DMS153 treated with DMSO at 0.1 percent for 48 hours (cell line): ENCODE measurements at regions not wholly inside any gene's neighbourhood (a gene's known extent, or its start where the extent isn't known, plus 50 kb on each side); places are given as distances from the start of the nearest gene placed in this dataset.
"Not testable (repeated sequence)": the region's sequence is repeated elsewhere in the genome, so short reads cannot be mapped to it uniquely, and the experiment has no call there.

Experiments used
- DNase-seq: peaks from one replicate; lab custom pipeline; 2025; ENCODE audit not compliant: unreplicated experiment; lab: John Stamatoyannopoulos, UW

DNA sequence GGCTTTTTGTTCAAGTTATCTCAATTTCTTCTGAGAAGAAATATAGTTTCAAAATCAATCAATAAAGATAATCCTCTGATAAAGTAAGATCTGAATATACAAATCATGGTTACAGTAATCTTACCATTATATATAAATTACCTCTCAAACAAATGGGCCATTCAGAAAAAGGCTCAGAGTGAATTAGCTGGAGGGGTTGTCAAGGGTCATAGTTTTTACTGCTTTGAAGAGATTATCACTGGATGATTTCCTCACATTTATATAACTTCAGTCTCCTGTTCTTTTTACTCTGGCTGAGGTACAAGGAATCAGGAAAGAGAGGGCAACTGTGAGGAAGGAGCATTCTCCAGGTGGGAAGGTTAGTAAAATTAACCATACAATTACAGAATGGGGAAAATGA is 148.6 kb upstream of the ELL2 start:
- DNase-seq: no peak

DNA sequence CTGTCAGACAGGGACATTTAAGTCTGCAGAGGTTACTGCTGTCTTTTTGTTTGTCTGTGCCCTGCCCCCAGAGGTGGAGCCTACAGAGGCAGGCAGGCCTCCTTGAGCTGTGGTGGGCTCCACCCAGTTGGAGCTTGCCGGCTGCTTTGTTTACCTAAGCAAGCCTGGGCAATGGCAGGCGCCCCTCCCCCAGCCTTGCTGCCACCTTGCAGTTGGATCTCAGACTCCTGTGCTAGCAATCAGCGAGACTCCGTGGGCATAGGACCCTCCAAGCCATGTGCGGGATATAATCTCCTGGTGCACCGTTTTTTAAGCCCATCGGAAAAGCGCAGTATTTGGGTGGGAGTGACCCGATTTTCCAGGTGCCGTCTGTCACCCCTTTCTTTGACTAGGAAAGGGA is 147.0 kb upstream of the ELL2 start:
- not testable (repeated sequence) for DNase-seq

DNA sequence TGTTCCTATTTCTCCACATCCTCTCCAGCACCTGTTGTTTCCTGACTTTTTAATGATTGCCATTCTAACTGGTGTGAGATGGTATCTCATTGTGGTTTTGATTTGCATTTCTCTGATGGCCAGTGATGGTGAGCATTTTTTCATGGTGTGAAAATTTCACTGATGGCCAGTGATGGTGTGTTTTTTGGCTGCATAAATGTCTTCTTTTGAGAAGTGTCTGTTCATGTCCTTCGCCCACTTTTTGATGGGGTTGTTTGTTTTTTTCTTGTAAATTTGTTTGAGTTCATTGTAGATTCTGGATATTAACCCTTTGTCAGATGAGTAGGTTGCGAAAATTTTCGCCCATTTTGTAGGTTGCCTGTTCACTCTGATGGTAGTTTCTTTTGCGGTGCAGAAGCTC is 142.2 kb upstream of the ELL2 start:
- DNase-seq: not testable (repeated sequence)

GRCh38 chr5:96101358-96102089 is 139.9 kb upstream of the ELL2 start:
- no peak for DNase-seq

DNA sequence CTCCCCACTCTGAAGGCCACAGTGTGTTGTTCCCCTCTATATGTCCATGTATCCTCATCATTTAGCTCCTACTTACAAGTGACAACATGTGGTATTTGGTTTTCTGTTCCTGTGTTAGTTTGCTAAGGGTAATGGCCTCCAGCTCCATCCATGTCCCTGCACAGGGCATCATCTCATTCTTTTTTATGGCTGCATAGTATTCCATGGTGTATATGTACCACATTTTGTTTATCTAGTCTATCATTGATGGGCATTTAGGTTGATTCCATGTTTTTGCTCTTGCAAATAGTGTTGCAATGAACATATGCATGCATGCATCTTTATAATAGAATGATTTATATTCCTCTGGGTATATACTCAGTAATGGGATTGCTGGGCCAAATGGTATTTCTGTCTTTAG is 135.8 kb upstream of the ELL2 start:
- DNase-seq: not testable (repeated sequence)

DNA sequence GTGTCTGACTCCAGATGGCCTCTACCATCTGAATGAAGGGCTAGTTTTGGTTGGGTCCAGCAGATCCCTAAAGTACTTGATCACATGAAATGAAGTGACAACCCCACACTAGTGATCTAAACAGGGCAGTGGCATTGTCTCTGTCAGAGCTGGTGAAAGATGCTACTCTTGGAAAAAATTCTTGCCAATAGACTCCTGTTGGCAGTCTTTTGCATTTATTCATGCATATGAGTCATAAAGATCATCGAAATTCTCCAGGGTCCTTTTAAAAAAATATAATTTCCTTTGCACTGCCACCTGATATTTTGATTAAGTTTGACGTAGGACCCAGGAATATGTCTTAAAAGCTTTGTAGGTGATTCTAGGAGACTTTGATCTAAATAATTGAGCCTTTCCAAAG is 135.1 kb upstream of the ELL2 start:
- DNase-seq: no peak

GRCh38 chr5:96094904-96095303 is 133.3 kb upstream of the ELL2 start:
- DNase-seq: no peak

GRCh38 chr5:96093890-96094381 is 132.3 kb upstream of the ELL2 start:
- DNase-seq: no peak

- no peak for DNase-seq
Measured at GRCh38 chr5:96093340-96093739, 131.7 kb upstream of the ELL2 start.

- DNase-seq: no peak
Measured at GRCh38 chr5:96091874-96092273, 130.2 kb upstream of the ELL2 start.

DNA sequence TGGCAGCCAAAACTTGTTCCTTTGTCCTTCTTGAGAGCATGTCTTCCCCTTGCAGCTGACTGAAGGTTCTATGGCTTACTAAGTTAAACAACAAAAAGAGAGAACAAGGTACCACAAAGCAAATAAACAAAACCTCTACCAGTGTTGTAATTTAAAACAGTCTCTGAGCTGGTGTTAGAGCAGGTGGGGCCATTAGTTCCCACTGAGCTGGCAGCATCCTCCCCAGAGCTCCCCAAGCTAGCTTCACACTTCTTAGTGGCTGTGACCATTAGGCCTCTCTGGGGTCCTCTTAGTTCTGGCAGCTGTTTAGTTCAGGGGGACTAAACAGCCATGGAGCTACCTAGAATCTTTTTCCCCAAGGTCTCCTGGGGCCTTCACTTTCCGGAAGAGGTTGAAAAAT is 128.6 kb upstream of the ELL2 start:
- DNase-seq: no peak

DNA sequence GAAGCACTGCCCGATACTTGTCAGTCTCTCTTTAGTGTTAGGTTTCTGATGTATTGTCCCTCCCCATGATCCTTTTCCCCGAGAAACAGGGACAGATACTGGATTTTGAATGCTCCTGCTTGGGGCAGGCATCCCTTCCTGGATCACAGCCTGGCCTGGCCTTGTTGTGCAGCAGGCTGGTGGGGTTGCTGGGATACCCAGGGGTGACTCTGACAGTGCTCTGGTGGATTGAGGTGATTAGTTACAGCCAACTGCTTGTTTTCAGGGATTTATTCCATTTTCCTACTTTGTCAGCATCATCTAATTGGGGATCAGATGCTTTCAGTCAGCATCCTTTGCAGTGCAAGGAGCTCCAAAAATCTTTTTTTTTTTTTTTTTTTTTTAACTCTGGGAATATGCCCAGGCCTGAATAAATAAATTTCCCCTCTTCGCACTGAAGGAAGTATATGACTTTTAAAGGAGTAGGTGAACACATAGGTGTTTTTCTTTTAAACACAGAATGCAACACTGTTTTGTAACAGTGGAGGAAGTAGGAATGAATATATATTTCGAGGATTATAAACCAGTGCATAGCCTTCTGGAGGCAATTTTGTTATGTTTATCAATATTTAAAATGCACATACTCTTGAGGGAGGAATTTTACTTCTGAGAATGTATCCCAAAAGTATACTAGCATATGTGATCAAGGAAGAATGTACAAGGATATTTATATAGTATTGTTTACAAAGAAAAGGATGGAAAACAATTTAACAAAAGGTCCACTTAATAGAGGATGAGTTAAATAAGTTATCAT is 127.3 kb upstream of the ELL2 start:
- DNase-seq: no peak

DNA sequence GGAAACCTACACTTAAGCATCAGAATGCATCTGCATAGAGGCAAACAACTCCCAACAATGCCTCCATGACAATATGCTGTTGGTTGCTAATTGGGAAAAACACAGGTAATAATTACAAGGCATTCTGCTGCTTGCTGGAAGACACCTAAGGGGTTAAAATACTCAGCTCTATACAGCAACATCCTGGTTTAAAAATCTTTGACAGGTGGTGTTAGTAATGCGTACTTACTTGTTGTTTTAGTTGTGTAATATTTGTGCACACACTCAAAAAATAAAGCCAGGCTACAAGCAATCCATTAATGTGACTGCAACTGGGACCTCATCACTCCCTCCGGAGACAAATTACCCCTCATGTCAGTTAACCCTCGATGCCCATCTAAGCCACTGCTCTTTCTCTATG is 126.3 kb upstream of the ELL2 start:
- DNase-seq: no peak

DNA sequence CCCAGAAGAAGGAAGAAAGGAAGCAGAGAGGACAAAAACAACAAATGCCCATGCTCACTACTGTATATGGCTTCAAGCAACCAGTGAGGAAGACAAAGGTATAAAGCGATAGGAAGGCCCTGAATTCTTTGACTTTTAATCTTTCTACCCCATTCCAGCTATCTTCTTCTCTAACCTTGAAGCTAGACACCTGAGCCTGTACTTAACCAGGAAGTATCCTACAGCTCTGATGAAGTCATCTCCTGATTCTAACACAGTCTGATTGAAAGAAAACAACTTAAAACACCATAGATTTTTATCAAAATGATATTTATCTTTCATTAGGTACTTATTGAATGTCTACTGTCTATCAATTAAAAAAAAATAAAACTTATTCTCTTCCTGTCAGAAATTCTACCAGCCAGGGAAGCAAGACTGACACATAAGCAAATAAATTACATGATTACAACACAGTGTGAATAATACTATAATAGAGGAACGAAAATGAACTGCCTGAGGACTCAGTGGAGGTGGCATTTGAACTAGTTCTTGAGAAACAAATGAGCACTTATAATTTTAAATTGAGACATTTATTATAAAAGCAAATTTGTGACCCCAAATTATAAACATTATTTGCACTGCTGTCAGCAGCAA is 123.3 kb upstream of the ELL2 start:
- DNase-seq: no peak

DNA sequence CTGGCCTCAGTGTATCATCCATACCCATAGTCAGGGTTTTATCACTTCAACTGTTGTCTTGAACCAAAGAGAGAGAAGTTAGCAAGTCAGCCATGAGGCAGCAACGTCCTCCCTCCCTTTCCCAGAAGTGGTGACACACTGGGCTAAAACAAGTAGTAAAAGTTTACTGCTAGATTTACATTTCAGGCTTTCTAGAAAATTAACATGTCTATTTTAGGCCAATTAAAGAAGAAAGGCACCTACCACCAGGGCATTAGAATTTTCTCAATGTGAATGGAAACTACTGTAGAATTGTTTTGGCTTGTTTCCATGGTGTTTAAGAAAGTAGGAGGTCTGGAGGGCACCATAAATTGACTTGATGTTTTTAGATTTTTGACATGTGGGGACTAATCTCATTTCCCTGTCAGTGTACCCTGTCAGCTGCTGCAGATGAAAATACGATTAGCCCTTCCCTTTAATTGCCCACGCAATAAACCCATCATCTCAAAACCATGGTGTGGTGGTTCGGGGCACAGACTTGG is 121.8 kb upstream of the ELL2 start:
- DNase-seq: no peak

DNA sequence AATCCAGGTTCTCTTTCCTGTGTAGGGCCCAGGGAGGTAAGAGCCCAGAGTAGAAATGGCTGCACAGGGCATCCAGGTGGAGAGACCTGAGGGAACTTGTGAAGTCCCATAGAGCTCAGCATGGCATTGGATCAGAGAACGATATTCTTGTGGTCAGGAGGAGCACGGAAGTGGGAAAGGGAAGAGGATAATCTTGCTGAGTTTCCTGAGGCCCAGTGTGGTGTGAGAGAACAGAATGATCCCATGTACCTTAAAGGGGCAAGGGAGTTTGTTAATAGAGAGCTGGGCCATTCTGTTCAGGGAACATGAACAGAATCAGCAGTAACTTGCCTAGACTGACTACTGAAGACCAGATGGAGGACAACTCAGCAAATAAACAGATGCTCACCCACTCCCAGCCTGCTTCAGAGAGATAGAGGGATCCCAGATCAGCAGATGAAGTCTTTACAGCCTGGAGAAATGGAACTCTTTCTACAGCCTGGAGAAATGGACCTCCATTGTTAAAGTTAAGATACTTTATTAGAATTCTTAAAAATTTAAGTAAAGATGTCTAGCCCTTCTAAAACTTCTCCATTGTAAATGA is 119.7 kb upstream of the ELL2 start:
- no peak for DNase-seq

DNA sequence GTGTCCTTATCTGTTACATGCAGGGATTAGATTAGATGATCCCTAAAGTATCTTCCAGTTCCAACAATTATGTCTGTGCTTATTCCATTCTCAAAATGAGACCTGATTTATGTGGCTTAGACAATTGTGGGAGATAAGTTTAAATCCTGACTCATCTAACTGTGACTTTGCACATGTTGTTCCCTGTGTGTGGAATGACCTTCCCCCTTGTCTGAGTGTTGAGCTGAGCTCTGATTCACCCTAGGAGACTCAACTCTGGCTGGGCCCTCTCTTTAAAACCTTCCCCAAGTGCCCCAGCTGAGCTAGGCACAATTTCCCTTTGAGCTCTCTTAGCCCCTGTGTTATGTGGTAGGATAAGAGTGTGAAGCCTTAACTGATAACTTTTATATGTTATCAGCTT is 118.9 kb upstream of the ELL2 start:
- no peak for DNase-seq

GRCh38 chr5:96079962-96080361 is 118.3 kb upstream of the ELL2 start:
- DNase-seq: no peak

GRCh38 chr5:96079075-96079474 is 117.4 kb upstream of the ELL2 start:
- DNase-seq: no peak

DNA sequence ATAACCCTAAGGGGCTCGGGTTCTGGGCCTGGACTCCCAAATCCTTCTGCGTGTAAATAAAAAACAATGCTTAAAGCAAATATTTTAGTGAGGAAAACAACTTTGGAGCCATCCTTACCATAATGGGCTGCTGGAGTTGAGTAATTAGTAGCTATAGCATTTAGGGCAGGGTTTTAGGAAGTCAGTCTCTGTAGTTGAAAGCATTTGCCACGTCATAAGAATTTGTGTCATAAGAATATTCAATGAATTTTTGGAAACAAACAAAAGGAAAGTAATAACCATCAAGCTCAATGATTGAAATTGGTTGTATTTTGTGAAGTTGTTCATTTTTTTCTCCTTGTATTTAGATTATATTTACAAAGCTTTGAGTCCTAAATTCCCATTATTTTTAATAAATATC is 114.8 kb upstream of the ELL2 start:
- no peak for DNase-seq

GRCh38 chr5:96075579-96076289 is 114.1 kb upstream of the ELL2 start:
- DNase-seq: no peak
